ENCODE measurements at regions not wholly inside any gene's neighbourhood (a gene's known extent, or its start where the extent isn't known, plus 50 kb on each side); places are given as distances from the start of the nearest gene placed in this dataset.
"Not testable (repeated sequence)": the region's sequence is repeated elsewhere in the genome, so short reads cannot be mapped to it uniquely, and the experiment has no call there.

DNA sequence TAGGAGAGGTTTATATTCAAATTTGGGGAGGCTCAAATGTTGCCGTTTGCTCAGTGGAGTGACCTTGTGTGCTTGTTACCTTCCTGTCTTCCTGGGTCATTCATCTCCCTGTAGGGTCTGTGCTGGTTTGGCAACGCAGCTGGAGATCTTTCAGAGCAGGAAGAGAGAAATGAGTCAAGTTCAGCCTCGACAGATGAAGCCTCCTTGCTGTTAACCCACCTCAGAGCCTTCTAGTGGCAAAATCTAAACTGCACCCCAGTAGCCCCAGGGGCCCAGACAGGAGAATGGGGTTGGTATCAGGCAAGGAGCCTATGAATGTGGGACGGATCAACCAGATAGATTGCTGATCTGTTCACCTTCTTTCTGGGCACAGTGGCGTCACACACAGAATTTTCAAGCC lies 999.3 kb downstream of the VRK1 start:
- DNase-seq (ENCODE audit: low read depth), result no peak

DNA sequence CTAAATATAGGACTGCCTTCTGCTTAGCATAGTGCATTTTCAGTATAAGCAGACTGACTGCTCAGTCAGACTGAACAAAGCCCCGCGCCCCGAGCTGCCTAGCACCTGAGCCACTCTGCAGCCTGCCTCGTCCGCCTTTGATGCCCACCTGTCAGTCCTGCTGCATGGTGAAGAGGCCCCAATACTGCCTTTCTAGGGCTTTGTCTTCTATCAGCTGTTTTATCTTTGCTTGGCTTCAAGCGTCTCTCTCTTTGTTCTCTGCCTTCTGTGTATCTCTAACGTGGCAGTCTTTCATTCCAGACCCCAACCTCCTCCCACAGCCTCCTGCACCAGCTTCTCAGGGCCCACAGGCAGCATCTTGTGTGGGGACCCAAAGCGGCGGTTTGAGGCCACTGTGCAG lies 1001.0 kb downstream of the VRK1 start:
- DNase-seq (ENCODE audit: low read depth), result no peak

DNA sequence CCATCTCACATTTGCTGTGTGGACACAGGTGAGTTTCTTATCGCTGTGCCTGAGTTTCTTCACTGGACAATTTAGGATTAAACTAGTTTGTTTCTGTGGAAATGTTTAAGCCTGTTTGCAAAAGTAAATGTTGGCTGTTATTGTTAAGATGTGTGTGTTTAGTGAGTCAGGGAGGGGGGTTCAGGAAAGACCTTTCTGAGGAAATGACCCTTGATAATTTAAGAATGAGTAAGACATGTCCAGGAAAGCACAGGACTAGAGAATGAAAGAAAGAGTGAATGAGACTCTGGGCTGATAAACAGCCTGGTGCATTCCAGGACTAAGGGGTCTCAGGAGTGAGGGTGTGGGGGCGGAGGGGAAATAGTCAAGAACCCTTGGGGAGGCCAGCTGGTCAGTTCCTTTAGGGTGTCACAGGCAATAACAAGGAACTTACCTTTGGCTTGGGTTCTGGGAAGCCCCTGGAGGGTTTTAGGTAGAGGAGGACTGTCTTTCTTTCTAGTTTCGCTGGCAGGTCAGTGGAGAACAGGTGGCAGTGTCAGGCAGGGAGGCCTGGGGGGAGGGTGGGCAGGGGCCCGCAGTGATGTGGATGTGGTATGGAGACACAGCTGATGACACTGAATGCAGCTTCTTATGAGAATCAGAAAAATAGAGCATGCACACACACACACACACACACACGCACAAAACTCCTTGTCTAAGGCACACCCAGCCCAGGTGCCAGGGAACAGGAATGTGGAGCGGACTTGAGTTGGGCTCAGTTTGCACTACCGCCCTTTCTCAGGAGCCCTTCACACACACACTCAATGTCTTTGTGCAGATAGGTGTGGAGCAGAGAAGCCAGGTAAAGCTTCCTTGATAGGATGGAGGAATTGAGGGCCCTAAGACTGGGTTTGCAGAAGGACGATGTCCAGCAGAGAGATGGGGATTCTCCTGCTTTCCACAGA lies 1005.5 kb downstream of the VRK1 start:
- no peak for DNase-seq (ENCODE audit: low read depth)

DNA sequence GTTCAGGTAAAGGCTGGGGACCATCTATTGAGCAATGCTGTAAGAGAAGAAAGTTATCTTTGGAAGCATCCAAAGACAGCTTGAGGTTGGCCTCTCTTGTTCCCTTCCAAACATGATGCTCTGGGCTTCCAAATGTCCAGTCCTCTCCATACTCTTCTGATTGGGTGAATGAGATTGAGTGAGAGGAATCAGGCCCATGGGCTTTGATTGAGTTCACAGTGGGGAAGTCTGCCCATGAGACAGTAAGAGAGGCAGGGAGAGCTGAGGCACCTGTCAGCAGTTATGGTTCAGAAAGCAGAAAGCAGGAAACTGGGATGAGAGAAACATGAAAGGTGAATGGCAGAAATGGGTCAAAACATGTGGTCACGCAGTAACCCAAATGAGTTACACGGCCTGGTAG lies 1006.9 kb downstream of the VRK1 start:
- no peak for DNase-seq (ENCODE audit: low read depth)

DNA sequence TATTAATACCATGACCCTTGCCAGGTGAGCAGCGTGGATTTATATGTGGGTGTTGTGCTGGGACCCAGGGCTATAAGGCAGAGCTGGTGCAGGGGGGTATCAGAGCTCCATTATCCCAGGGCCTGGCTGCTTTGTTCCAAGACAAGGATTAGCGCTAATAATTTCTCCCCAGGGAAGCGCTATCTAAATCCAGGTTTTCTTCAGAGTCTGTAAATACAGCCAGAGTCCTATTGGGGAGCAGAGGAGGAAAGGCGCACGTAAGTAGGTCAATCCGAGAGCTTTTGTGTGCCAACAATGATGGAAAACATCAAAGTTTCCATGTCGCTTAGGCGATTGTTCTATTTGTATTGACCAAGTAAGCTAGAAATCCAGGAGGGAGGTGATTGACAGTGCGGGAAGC lies 1009.7 kb downstream of the VRK1 start:
- no peak for DNase-seq (ENCODE audit: low read depth)

DNA sequence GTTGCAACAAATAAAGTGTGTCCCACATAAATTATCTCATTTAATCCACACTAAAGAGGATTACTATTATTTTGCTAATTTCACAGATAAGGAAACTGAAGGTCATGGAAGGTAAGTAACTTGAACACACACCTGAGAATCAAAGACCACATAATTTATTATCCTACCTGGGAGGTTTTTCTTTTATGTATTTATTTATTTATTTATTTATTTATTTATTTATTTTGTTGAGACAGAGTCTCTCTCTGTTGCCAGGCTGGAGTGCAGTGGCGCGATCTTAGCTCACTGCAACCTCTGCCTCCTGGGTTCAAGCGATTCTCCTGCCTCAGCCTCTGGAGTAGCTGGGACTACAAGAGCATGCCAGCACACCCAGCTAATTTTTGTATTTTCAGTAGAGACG lies 1011.4 kb downstream of the VRK1 start:
- not testable (repeated sequence) for DNase-seq (ENCODE audit: low read depth)

DNA sequence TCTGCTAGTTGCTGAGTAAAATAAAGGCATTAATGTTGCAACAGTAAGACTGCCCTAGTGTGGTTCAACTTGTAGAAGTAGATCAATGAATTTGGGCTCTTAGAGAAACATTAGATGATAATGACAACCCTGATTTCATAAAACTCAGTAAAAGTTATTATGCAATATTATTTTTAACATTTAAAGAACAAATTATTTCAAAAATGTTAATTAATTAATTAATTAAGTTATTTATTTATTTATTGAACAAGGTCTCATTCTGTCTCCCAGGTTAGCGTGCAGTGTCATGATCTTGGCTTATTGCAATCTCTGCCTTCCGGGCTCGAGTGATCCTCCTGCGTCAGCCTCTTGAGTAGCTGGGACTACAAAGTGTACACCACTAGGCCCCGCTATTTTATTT lies 1016.4 kb downstream of the VRK1 start:
- DNase-seq (ENCODE audit: low read depth), result no peak

DNA sequence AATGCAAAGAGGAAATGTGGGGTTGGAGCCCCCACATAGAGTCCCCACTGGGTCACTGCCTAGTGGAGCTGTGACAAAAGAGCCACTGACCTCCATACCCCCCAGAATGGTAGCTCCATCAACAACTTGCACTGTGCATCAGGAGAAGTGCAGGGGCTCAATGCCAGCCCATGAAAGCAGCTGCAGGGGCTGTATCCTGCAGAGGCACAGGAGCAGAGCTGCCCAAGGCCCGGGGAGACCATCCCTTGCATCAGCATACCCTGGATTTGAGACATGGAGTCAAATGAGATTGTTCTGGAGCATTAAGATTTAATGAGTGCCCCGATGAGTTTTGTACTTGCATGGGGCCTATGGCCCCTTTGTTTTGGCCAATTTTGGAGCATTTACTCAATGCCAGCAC lies 1023.6 kb downstream of the VRK1 start:
- DNase-seq (ENCODE audit: low read depth), result no peak

DNA sequence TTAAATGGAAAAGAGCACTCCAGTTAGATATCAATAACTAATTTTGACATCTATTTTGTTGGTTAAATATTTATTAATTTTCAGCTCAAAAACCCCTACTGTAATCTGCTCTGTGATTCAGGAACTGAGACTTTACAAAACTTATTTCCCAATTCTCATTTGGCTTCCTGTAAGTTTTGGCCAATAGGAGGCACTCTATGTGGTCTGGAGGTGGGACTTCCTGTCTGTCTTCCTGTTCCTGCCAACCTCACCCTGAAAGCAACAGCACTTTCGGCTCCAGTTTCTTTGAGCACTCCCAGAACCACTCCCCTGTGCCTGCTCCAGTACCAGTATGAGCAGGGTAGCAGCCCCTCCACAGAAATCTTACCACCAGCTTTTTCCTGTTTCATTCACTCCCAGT lies 1027.0 kb downstream of the VRK1 start:
- no peak for DNase-seq (ENCODE audit: low read depth)

DNA sequence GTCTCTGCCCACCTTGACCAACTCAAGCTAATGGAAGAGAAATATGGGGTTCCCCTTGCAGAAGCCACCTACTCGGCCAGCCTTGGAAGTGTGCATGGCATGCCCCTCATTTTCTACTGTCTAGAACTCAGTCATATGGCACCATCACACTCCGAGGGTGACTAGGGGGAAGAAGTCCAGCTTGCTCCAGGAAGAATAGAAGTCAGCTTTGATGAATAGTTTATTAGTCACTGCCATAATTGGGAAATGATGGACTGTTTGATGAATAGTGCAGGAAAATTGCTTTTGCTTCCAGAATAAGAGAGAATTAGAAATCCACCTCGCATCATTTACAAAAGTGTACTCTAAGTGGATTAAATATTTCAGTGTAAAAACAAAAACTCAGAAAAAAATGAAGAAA lies 1030.6 kb downstream of the VRK1 start:
- DNase-seq (ENCODE audit: low read depth), result no peak

DNA sequence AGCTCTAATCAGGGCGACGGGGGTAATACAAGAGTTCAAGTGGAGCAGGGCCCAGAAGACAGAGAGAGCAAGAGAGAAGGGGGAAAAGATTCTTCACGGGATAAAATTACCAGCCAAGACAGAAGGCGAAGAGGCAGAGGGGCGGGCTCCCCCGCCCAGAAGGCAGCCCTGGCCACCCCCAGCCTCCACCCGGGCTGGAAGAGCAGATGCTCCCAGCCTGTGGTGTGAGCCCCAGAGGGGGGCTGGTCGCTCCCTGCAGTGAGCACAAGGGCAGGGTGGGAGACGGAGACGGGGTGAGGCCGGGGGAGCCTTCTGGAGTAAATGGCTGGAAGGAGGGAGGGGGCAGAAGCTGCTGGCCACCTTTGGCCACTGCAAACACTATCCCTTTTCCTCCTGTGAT lies 1035.6 kb downstream of the VRK1 start:
- no peak for DNase-seq (ENCODE audit: low read depth)

DNA sequence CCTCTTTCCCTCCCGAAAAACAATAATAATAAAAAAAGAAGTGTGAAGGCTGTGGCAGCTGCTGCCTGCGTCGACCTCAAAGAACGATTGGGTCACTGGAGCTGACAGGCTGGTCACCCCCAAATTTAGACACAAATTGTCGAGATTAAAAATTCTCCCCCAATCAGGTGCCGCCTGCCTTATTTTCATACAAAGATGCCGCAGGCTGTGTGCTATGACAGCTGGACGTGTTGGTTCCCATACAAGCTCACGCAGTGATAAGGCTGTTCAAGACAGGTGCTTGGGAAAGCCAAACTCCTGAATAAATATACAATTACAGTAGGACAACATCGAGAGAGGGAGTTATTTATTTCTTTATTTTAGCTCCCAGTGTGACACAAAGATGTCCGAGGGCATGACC lies 1041.8 kb downstream of the VRK1 start:
- DNase-seq (ENCODE audit: low read depth), result no peak

DNA sequence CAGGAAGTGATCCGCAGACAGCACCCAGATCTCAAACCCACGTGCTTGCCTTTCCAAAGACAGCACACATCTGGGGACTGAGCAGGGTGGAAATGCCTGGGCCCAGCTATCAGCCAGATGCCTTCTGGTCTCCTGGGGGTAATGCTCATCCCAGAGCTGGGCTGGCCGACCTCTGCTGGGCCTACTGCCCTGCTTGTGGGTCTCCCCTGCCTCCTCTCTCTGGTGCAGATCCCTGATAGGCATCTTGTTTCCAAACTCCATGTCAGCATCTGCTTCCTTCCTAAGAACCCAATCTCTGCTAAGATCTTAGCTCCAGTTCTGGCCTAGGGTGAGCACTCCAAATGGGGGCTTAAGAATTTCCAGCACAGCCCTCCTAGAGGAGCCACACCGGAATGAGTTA lies 1043.0 kb downstream of the VRK1 start:
- no peak for DNase-seq (ENCODE audit: low read depth)

DNA sequence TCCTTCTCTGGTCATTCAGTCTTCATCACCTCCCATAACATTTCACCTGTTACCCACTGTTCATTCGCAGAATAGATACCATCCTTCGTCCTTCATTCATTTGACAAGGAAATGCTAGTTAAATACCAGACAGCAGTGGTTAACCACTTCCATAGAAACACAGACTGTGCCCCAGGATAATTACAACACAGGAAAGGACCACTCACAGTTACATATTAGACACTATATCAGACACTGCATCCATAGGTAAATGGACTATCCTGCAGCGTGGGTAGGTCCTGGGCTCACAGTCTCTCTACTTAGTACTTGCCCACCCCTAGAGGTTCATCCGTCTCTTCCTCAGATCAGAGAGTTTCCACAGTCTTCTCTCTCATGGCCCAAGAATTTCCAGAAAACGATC lies 1044.6 kb downstream of the VRK1 start:
- no peak for DNase-seq (ENCODE audit: low read depth)

DNA sequence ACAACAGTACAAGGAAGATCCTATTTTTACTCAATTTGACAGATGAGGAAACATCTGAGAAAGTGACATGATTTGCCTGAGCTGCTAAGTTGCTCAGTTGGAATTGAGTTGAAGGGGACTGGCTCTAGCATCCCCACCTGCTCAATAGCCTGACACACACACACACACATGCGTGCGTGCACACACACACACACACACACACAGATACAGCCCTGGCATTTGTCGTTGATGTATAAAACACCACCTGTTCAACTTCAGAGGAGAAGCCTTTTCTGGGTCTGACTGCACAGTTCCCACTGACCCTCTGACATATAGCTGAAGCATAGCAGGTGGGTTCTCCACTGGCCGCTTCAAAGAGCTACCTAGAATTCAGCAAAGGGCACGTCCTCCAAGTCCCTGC lies 1045.9 kb downstream of the VRK1 start:
- DNase-seq (ENCODE audit: low read depth), result no peak

DNA sequence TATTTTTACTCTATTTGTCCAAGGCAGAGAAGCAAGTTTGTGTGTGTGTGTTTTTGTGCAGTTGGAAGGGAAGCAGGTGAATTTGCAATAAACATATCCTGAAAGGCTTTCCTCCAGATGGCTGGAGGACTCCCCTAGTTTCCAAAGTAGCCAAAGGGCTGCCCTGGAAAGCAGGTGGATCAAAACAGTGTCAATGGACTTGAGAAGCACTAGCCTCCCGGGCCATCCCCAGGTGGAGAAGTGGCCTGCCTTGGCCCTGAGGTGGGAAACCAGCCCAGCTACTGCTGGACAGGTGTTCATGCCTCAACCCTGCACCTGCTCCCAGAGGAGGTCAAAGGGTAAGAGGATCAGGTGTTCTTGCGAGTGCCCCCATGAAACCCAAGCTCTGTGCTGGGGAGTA lies 1046.9 kb downstream of the VRK1 start:
- DNase-seq (ENCODE audit: low read depth), result no peak

DNA sequence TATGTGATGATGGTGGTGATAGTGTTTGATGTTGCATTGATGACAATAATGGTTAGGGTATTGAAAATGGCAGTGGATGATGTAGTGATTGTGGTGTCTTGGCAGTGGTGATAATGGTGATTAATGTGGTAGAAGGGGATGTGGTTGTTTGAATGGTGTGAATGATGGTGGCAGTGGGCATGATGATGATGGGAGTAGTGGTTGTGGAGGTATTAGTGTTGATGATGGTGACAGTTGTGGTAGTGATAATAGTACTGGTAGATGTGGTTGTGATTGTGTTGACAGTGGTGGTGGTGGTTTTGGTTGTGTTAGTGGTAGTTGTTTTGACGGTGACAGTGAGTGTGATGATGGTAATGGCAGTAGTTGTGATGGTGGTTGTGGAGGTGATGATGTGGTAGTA lies 1049.0 kb downstream of the VRK1 start:
- DNase-seq (ENCODE audit: low read depth), result no peak

DNA sequence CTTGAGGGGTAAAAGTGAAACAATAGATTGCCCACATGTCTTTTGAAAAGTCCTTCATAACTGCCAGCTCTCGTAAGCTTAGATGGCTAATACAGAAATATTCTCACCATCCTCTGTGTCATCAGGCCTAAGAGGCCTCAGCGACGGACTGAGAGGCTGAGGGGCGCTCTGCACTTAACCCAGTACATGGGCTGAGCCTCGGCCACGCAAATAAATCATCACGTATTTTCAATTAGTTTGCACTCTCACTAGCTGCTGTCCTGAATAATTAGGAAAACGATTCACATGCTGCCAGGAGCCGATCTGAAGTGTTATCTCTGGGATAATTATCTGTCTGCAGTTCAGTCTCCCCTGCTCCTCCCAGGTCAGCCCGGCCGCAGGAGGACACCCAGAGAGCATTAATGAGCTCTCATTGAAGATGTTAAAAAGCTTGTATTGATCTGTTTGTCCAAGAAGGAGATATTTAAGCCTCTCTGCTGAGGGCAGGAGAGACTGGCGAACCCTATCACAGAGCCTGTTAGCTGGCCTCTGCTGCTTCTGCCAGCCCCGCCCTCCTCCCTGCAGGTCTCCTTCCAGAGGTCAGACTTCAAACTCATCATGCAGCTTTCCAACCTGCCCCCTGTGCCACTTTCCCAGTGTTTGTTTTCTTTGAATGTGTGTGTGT lies 1051.3 kb downstream of the VRK1 start:
- DNase-seq (ENCODE audit: low read depth), result no peak

DNA sequence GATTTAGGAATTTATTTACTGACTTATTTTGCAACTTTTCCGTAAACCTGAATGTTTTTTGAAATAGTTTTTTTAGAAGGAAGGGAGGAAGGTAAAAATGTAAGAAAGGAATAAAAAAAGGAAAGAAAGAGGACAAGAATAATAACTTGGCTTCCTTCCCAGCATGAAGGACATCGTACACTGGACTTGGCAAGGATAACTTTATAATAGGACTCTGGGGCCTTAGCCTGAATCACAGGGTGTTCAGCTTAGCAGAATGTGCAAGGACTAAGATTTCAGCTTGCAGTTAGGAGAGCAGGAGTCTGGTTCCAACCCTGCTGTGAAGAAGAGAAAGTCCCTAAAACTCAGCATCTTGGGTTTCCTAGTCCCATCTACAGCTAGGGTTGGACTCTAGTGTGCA lies 1053.3 kb downstream of the VRK1 start:
- no peak for DNase-seq (ENCODE audit: low read depth)

DNA sequence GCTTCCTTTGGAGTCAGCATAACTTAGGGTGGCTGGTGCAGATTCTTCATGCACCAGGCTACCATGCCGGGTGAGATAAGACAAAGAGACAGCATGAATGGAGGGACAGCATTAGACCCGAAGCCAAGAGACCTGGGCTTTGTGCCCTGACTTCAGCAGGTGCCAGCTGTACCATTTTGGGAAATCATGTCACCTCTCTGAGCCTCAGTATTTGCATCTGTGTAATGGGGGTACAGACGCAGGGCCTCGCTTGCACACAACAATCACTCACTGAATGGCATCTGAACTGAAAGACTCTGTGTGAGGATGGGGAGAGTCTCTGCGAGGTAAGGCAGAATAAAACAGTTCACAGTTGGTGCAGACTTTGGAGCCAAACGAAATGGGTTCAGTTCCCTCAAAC lies 1053.7 kb downstream of the VRK1 start:
- DNase-seq (ENCODE audit: low read depth), result no peak

DNA sequence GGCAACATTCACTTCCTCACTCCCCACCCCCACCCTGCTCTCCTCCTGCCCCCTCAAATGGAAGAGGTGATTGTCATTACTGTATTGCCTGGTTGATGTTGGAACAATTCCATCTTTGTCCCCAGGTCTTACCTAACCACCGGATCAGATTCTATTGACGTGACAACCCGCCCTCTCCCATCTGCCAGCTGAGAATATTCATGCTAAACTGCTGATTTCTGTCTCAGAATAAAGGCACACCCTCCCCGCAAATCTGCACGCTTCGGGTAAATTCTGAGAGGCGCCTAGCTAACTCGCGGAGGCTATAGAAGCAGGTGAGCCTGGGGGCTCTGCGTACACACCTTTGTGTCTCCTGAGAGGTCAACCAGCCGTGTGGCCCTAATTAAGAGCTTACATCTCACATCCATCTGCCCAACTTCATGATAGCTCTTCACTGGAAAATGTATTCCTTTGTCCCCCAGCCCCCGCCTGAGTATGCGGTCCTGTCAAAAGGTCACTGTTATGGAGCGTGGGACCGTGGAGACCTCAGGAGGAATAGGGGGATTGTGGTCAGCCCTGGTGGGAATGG lies 1054.3 kb downstream of the VRK1 start:
- no peak for DNase-seq (ENCODE audit: low read depth)

DNA sequence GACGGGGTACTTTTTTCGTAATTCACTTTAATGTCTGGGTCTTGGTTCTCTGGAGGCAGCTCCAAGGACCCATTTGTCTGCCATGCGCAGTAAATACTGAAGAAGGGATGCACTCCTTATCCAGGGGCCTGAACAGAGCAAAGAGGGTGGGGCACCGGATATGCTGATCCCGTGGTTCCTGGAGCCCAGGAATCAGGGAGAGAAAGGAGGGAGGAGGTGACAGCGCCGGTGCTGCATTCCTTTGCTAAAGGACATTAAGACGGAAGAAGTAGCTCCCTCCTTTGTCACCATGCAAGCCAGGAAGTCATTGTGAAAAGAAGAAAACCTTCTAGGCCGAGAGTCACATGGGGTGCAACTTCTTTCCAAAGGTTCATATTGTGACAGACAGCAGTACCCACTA lies 1057.7 kb downstream of the VRK1 start:
- no peak for DNase-seq (ENCODE audit: low read depth)

DNA sequence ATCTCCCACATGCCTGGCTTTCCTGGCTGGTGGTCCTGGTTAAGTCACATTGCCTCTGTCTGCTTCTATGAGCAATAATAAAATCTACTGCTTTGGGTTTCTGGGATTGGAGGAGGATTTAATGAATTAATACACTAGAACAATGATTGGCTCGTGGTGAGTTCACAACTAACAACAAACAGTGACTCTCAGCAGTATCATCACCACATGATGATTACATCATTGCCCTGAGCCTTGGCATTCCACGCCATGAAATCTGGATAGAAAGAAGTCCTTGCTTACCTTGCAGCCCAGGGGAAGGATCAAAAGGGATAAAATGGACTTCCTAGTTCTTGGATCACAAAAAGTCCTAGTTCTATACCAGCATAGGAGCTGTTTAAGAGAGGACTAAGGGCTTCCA lies 1069.0 kb downstream of the VRK1 start:
- no peak for DNase-seq (ENCODE audit: low read depth)

Data from GM04504 (cell line).